HL-60 (cell line): ENCODE measurements at regions not wholly inside any gene's neighbourhood (a gene's known extent, or its start where the extent isn't known, plus 50 kb on each side); places are given as distances from the start of the nearest gene placed in this dataset.

Experiments used
- GABPA ChIP-seq: IDR thresholded peaks from 2 replicates; pipeline ENCODE4 v1.6.1; 2012; ENCODE audit warnings: low read depth
- POLR2AphosphoS5 ChIP-seq: IDR thresholded peaks from 2 replicates; pipeline ENCODE4 v1.6.1; 2012; ENCODE audit warnings: low read depth
- TF ChIP-seq, protein P1 (sequence below): IDR thresholded peaks from one replicate; pipeline ENCODE4 v1.5.1; 2011; ENCODE audit warnings: low read length, control low read depth, inconsistent platforms; ENCODE audit not compliant: insufficient read depth
- TF ChIP-seq, protein P2 (sequence below): IDR thresholded peaks from 2 replicates; pipeline ENCODE4 v1.6.1; 2012; ENCODE audit warnings: low read depth; ENCODE audit not compliant: insufficient replicate concordance

DNA sequence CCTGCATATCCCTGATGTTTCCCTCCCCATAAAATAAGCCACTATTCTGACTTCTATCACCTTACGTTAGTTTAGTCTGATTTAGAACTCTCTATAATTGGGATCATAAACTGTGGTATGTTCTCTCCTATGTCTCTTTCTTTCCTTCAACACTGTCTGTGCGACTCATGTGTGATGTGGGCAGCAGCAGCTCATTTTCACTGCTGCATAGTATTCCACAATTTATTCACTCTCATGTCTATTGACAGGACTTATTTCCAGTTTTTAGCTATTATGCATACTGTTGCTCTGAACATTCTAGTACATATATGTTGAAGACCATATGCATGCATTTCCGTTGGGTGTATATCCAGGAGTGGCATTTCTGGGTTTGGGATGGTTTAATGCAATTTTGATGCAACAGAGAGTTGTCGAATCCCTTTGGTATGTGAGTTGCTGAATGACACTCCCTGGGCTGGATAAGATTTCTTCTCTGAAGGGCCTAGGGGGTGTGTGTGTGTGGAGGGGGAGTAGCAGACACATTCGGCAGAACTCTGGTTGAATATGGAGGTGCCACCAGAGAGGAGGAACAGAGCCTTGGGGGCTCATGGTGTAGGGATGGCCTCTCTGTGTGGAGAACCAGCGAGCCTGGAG is 87.8 kb upstream of the PCBD1 start:
- TF ChIP-seq, protein P1, sequence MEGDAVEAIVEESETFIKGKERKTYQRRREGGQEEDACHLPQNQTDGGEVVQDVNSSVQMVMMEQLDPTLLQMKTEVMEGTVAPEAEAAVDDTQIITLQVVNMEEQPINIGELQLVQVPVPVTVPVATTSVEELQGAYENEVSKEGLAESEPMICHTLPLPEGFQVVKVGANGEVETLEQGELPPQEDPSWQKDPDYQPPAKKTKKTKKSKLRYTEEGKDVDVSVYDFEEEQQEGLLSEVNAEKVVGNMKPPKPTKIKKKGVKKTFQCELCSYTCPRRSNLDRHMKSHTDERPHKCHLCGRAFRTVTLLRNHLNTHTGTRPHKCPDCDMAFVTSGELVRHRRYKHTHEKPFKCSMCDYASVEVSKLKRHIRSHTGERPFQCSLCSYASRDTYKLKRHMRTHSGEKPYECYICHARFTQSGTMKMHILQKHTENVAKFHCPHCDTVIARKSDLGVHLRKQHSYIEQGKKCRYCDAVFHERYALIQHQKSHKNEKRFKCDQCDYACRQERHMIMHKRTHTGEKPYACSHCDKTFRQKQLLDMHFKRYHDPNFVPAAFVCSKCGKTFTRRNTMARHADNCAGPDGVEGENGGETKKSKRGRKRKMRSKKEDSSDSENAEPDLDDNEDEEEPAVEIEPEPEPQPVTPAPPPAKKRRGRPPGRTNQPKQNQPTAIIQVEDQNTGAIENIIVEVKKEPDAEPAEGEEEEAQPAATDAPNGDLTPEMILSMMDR = no peak
- TF ChIP-seq, protein P2, sequence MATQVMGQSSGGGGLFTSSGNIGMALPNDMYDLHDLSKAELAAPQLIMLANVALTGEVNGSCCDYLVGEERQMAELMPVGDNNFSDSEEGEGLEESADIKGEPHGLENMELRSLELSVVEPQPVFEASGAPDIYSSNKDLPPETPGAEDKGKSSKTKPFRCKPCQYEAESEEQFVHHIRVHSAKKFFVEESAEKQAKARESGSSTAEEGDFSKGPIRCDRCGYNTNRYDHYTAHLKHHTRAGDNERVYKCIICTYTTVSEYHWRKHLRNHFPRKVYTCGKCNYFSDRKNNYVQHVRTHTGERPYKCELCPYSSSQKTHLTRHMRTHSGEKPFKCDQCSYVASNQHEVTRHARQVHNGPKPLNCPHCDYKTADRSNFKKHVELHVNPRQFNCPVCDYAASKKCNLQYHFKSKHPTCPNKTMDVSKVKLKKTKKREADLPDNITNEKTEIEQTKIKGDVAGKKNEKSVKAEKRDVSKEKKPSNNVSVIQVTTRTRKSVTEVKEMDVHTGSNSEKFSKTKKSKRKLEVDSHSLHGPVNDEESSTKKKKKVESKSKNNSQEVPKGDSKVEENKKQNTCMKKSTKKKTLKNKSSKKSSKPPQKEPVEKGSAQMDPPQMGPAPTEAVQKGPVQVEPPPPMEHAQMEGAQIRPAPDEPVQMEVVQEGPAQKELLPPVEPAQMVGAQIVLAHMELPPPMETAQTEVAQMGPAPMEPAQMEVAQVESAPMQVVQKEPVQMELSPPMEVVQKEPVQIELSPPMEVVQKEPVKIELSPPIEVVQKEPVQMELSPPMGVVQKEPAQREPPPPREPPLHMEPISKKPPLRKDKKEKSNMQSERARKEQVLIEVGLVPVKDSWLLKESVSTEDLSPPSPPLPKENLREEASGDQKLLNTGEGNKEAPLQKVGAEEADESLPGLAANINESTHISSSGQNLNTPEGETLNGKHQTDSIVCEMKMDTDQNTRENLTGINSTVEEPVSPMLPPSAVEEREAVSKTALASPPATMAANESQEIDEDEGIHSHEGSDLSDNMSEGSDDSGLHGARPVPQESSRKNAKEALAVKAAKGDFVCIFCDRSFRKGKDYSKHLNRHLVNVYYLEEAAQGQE = no peak
- TF ChIP-seq POLR2AphosphoS5 = no peak
- no peak for TF ChIP-seq GABPA
